ENCODE measurements at regions not wholly inside any gene's neighbourhood (a gene's known extent, or its start where the extent isn't known, plus 50 kb on each side); places are given as distances from the start of the nearest gene placed in this dataset.

DNA sequence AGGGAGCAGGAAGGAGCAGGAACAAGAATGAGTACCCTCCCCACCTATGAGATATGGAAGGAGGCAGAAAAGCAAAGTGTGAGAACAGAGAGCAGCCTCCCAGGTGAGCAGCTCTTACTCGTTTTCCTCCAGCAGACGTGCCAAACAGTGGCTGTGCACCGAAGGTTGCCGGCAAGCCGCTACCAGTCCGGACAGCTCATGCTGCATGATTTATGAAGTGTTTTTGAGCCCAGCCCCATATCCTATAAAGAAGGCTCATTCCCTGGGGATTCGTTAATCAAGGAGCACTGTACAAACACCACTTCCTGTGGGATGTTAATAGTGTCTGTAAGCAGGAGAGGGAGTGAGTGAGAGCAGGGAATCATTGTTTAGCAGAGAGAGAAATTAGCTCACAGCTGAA lies 118.3 kb upstream of the FOXB1 start:
- CTCF ChIA-PET = interaction anchor here (1.2 kb wide), 1 partner anchor 9 kb away, joined by 3 read pairs; no protein-coding TSS in a partner anchor
- no peaks in the 10 kb centered on the region for H3K4me1 ChIP-seq (ENCODE audit: control insufficient read depth, extremely low read depth, insufficient read depth, low read length)
- no peaks in the 10 kb centered on the region for H4K20me1 ChIP-seq (replicated peaks; ENCODE audit: control insufficient read depth, extremely low read depth, insufficient read depth, low read length)
- intact Hi-C loops (cut with micrococcal nuclease) (no loop called here), dilution Hi-C loops (cut with MboI; ENCODE audit: extremely low pct_ligation_motif_present, low sequenced_read_pairs) (no loop called here)
- no peak overlapping the region for H2AFZ ChIP-seq (ENCODE audit: low read depth, low read length)
- no peak overlapping the region for H3K4me3 ChIP-seq (replicated peaks in 1 of 3; ENCODE audit: insufficient read depth in 1 of 3, low read depth in 1 of 3, low read length in 3 of 3)
- no peak overlapping the region for H3K4me2 ChIP-seq (ENCODE audit: insufficient read depth, low read length)
- H3K9me1 ChIP-seq (replicated peaks; ENCODE audit: control insufficient read depth, extremely low read depth, insufficient read depth, low read length) = no peaks in the 10 kb centered on the region
- TF ChIP-seq POLR2A (IDR thresholded peaks at IDR 0.05; ENCODE audit: low read depth, low read length) = no peak
- TF ChIP-seq GATA2 (IDR thresholded peaks at IDR 0.05; ENCODE audit: insufficient read depth, insufficient read length, low read depth, low read length) = no peak
- no peak for TF ChIP-seq CTCF (IDR thresholded peaks at IDR 0.05; ENCODE audit: extremely low read depth in 1 of 2, insufficient read depth in 1 of 2, low read depth in 1 of 2, low read length in 2 of 2)
- TF ChIP-seq JUN (IDR thresholded peaks at IDR 0.05; ENCODE audit: borderline replicate concordance, insufficient read depth, insufficient read length, low read depth) = no peak
- no peak for TF ChIP-seq FOS (IDR thresholded peaks at IDR 0.05; ENCODE audit: borderline replicate concordance, insufficient read depth, low read length)
- DNase-seq (ENCODE audit: low read depth, low spot score) (no peak), FAIRE-seq (no peak)
- no peaks in the 10 kb centered on the region for H3K36me3 ChIP-seq (ENCODE audit: control insufficient read depth in 2 of 2, extremely low read depth in 1 of 2, insufficient read depth in 2 of 2, low read length in 2 of 2)
- no TSS peak for BruUV-seq (replicated peaks)
- no peaks in the 10 kb centered on the region for H3K27me3 ChIP-seq (ENCODE audit: control insufficient read depth in 2 of 2, insufficient read depth in 2 of 2, low read length in 2 of 2)
- POLR2A ChIA-PET = no interaction called here
- H3K79me2 ChIP-seq (ENCODE audit: control insufficient read depth, insufficient read depth, low read length) = no peaks in the 10 kb centered on the region
- H3K27ac ChIP-seq (ENCODE audit: insufficient read depth, low read depth, low read length) = no peak overlapping the region
- no peak overlapping the region for H3K9ac ChIP-seq (replicated peaks; ENCODE audit: extremely low read depth, insufficient read depth, low read length)
- H3K9me3 ChIP-seq (replicated peaks; ENCODE audit: control insufficient read depth, insufficient read depth, low read length) = no peaks in the 10 kb centered on the region

DNA sequence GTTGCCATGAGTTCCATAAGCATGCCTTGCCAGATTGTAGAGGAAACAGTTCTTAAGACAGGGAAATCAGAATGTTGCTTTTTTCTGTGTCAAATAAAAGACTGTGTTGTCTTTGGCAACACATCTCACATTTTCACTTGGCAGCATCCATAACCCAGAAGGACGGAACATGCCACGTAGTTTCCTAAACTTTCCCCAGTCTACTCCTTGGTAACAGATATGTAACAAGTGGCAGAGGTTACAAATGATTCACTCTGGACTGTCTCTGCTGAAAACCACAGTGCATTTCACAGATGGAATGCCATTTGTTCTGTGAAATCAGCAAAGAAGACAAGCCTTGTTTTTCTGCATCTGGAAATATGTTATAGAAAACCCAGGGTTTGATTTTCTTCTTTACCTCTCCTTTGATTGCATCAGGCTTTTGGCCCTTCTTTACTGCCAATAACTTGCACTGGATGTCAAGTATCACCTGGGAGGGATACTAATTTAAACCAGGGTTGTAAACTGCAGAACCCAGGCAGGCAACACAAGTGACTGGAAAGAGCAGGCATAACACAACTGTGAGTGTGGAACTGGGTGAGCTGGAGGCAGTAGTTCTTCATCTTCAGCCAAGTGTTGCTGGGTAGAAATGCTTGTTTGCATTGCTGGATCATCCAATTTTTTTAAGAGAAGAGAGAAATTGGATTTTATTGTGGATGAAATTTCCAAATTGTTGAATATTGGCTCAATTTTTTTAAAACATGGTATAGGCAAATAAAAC lies 124.4 kb upstream of the FOXB1 start:
- POLR2A ChIA-PET = no interaction called here
- Histone ChIP-seq H3K27ac (ENCODE audit: insufficient read depth, low read depth, low read length) (no peak overlapping the region), H3K27me3 (ENCODE audit: control insufficient read depth in 2 of 2, insufficient read depth in 2 of 2, low read length in 2 of 2) (peaks cover 0 to 2% of the 10 kb centered on the region in 2 experiments), H3K79me2 (ENCODE audit: control insufficient read depth, insufficient read depth, low read length) (no peaks in the 10 kb centered on the region), H2AFZ (ENCODE audit: low read depth, low read length) (no peak overlapping the region), H3K9me1 (replicated peaks; ENCODE audit: control insufficient read depth, extremely low read depth, insufficient read depth, low read length) (no peaks in the 10 kb centered on the region), H4K20me1 (replicated peaks; ENCODE audit: control insufficient read depth, extremely low read depth, insufficient read depth, low read length) (no peaks in the 10 kb centered on the region), H3K4me1 (ENCODE audit: control insufficient read depth, extremely low read depth, insufficient read depth, low read length) (no peaks in the 10 kb centered on the region), H3K9me3 (replicated peaks; ENCODE audit: control insufficient read depth, insufficient read depth, low read length) (no peaks in the 10 kb centered on the region), H3K4me3 (replicated peaks in 1 of 3; ENCODE audit: insufficient read depth in 1 of 3, low read depth in 1 of 3, low read length in 3 of 3) (no peak overlapping the region), H3K36me3 (ENCODE audit: control insufficient read depth in 2 of 2, extremely low read depth in 1 of 2, insufficient read depth in 2 of 2, low read length in 2 of 2) (no peaks in the 10 kb centered on the region), H3K9ac (replicated peaks; ENCODE audit: extremely low read depth, insufficient read depth, low read length) (no peak overlapping the region), H3K4me2 (ENCODE audit: insufficient read depth, low read length) (no peak overlapping the region)
- no TSS peak for BruUV-seq (replicated peaks)
- DNase-seq (ENCODE audit: low read depth, low spot score) (peak; percentile 46), FAIRE-seq (no peak)
- CTCF ChIA-PET = no interaction called here
- intact Hi-C loops (cut with micrococcal nuclease) (no loop called here), dilution Hi-C loops (cut with MboI; ENCODE audit: extremely low pct_ligation_motif_present, low sequenced_read_pairs) (no loop called here)
- TF ChIP-seq, protein P1, sequence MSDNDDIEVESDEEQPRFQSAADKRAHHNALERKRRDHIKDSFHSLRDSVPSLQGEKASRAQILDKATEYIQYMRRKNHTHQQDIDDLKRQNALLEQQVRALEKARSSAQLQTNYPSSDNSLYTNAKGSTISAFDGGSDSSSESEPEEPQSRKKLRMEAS (IDR thresholded peaks at IDR 0.05; ENCODE audit: insufficient read depth, insufficient read length) = no peak
- TF ChIP-seq FOS (IDR thresholded peaks at IDR 0.05; ENCODE audit: borderline replicate concordance, insufficient read depth, low read length) (no peak), EZH2 (IDR thresholded peaks at IDR 0.05; ENCODE audit: borderline replicate concordance, low read depth, low read length, severe bottlenecking) (no peak), POLR2A (IDR thresholded peaks at IDR 0.05; ENCODE audit: low read depth, low read length) (no peak), MYC (IDR thresholded peaks at IDR 0.05; ENCODE audit: low read depth, low read length) (no peak), GATA2 (IDR thresholded peaks at IDR 0.05; ENCODE audit: insufficient read depth, insufficient read length, low read depth, low read length) (no peak), POLR2AphosphoS5 (IDR thresholded peaks at IDR 0.05; ENCODE audit: insufficient read depth, low read depth, low read length) (no peak), CTCF (IDR thresholded peaks at IDR 0.05; ENCODE audit: extremely low read depth in 1 of 2, insufficient read depth in 1 of 2, low read depth in 1 of 2, low read length in 2 of 2) (no peak), JUN (IDR thresholded peaks at IDR 0.05; ENCODE audit: borderline replicate concordance, insufficient read depth, insufficient read length, low read depth) (no peak)

All from endothelial cell of umbilical vein (primary cell).